HUDEP-2 (cell line): ENCODE measurements at regions not wholly inside any gene's neighbourhood (a gene's known extent, or its start where the extent isn't known, plus 50 kb on each side); places are given as distances from the start of the nearest gene placed in this dataset.
"Not testable (repeated sequence)": the region's sequence is repeated elsewhere in the genome, so short reads cannot be mapped to it uniquely, and the experiment has no call there.

ENCODE experiments used
- DNase-seq, 76 experiments: peaks; one replicate each; lab custom pipeline; 2025; ENCODE audit not compliant: unreplicated experiment in 76 of 76; lab: John Stamatoyannopoulos, UW

GRCh38 chr18:37873416-37873815 is 307.8 kb upstream of the CELF4 start:
- no peak for DNase-seq

- no peak for DNase-seq
These were observed 307.0 kb upstream of the CELF4 start for GRCh38 chr18:37872562-37872961.

GRCh38 chr18:37871561-37871960 is 306.0 kb upstream of the CELF4 start:
- no peak for DNase-seq

GRCh38 chr18:37869051-37869450 is 303.5 kb upstream of the CELF4 start:
- DNase-seq: no peak

GRCh38 chr18:37864122-37864521 is 298.5 kb upstream of the CELF4 start:
- no peak for DNase-seq

GRCh38 chr18:37861981-37862380 is 296.4 kb upstream of the CELF4 start:
- no peak for DNase-seq

- no peak for DNase-seq
These were observed 288.8 kb upstream of the CELF4 start for GRCh38 chr18:37854396-37854795.

- DNase-seq: no peak
These were observed 288.1 kb upstream of the CELF4 start for GRCh38 chr18:37853706-37854105.

GRCh38 chr18:37852464-37852863 is 286.9 kb upstream of the CELF4 start:
- no peak for DNase-seq

- DNase-seq: no peak
These were observed 281.9 kb upstream of the CELF4 start for GRCh38 chr18:37847544-37847943.

GRCh38 chr18:37846996-37847395 is 281.4 kb upstream of the CELF4 start:
- DNase-seq: no peak

GRCh38 chr18:37845498-37845897 is 279.9 kb upstream of the CELF4 start:
- no peak for DNase-seq

GRCh38 chr18:37844209-37844970 is 278.8 kb upstream of the CELF4 start:
- no peak for DNase-seq

- DNase-seq: no peak
These were observed 272.5 kb upstream of the CELF4 start for GRCh38 chr18:37838083-37838482.

GRCh38 chr18:37836071-37836970 is 270.7 kb upstream of the CELF4 start:
- no peak for DNase-seq

- not testable (repeated sequence) for DNase-seq
These were observed 266.6 kb upstream of the CELF4 start for GRCh38 chr18:37832010-37832695.

- no peak for DNase-seq
These were observed 247.4 kb upstream of the CELF4 start for GRCh38 chr18:37812961-37813360.

- no peak for DNase-seq
These were observed 240.3 kb upstream of the CELF4 start for GRCh38 chr18:37805773-37806404.

GRCh38 chr18:37796823-37797349 is 231.3 kb upstream of the CELF4 start:
- no peak for DNase-seq

- no peak for DNase-seq
These were observed 221.9 kb upstream of the CELF4 start for GRCh38 chr18:37787452-37787851.

- peak in 1 of 76 experiments; percentile 1 for DNase-seq
These were observed 218.2 kb upstream of the CELF4 start for GRCh38 chr18:37783771-37784170.
